ENCODE measurements at regions not wholly inside any gene's neighbourhood (a gene's known extent, or its start where the extent isn't known, plus 50 kb on each side); places are given as distances from the start of the nearest gene placed in this dataset.
"Not testable (repeated sequence)": the region's sequence is repeated elsewhere in the genome, so short reads cannot be mapped to it uniquely, and the experiment has no call there.

DNA sequence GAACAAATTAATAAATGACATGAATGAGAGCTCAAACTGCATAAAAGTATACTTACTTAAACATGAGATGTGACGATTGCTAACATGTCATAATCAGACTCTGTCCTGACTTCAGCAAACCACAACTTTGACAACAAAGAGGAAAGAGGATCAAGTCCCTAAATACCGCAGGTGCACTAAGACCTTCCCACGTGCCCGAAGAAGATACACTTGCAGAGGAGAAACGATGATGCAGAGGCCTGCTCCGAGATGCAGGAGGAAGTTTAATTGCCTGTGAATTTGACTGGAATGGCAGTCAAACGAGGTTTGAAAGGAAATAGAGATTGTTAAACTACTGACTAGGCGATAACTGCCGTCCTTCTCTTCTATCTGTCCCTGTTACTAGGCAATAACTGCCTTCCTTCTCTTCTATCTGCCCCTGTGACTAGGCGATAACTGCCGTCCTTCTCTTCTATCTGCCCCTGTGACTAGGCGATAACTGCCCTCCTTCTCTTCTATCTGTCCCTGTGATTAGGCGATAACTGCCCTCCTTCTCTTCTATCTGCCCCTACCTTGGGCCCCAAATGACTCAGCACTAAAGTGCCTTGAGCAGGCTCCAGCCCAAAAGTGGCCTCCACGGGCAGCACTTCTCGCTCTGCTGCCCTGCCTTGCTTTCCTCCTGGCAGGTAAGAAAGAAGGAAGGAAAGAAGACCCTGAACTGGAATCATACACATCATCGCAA lies 2226.0 kb upstream of the DEFB115 start:
- ATAC-seq; CTCF ChIA-PET; H3K27ac Mint-ChIP-seq; H3K4me1 Mint-ChIP-seq (ENCODE audit: low read depth); DNase-seq; H3K4me3 Mint-ChIP-seq; H3K27me3 Mint-ChIP-seq (ENCODE audit: low read depth); H3K36me3 Mint-ChIP-seq (ENCODE audit: low read depth); POLR2A ChIA-PET: not testable (repeated sequence)
- peaks cover 27% of the 10 kb centered on the region for H3K9me3 Mint-ChIP-seq (ENCODE audit: insufficient read depth)

DNA sequence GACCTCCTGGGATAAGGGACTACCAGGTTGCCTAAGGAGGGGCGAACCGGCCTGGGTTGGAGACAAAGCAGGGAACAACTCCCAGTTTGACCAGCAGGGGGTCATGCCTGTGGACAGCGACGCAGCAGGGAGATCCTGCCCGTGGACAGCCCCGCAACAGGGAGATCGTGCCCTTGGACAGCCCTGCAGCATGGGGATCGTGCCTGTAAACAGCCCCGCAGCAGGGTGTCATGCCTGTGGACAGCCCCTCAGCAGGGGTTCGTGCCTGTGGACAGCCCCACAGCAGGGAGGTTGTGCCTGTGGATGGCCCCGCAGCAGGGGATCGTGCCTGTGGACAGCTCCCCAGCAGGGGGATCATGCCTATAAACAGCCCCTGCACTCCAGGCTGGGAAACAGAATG lies 2213.2 kb upstream of the DEFB115 start:
- peaks cover 20% of the 10 kb centered on the region for H3K9me3 Mint-ChIP-seq (ENCODE audit: insufficient read depth)
- H3K4me1 Mint-ChIP-seq (ENCODE audit: low read depth); ATAC-seq; H3K4me3 Mint-ChIP-seq; POLR2A ChIA-PET; H3K36me3 Mint-ChIP-seq (ENCODE audit: low read depth); H3K27me3 Mint-ChIP-seq (ENCODE audit: low read depth); DNase-seq; CTCF ChIA-PET; H3K27ac Mint-ChIP-seq: not testable (repeated sequence)

DNA sequence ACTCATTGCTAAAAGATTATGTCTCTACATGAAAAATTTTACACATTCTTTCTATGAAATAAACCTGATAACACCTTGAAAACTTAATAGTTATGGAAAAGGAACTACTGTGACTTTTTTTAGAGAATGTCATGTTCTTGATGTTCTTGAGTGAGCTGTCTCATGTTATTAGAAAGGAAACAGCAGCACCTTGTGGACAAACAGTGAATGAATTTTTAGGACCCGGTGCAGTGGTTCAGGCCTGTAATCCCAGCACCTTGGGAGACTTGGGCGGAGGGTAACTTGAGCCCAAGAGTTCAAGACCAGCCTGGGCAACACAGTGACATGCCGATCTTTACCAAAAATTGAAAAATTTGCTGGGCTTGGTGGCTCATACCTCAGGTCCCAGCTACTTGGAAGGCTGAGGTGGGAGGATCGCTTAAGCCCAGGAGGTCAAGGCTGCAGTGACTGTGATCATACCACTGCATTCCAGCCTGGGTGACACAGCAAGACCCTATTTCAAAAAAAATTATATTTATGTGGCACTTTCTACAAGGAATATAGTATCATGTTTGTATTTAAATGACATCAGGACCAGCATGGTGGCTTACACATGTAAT lies 2207.4 kb upstream of the DEFB115 start:
- H3K36me3 Mint-ChIP-seq (ENCODE audit: low read depth); H3K27me3 Mint-ChIP-seq (ENCODE audit: low read depth); CTCF ChIA-PET; H3K4me1 Mint-ChIP-seq (ENCODE audit: low read depth); ATAC-seq; DNase-seq; H3K27ac Mint-ChIP-seq; H3K4me3 Mint-ChIP-seq; POLR2A ChIA-PET: not testable (repeated sequence)
- H3K9me3 Mint-ChIP-seq (ENCODE audit: insufficient read depth): peaks cover 20% of the 10 kb centered on the region

DNA sequence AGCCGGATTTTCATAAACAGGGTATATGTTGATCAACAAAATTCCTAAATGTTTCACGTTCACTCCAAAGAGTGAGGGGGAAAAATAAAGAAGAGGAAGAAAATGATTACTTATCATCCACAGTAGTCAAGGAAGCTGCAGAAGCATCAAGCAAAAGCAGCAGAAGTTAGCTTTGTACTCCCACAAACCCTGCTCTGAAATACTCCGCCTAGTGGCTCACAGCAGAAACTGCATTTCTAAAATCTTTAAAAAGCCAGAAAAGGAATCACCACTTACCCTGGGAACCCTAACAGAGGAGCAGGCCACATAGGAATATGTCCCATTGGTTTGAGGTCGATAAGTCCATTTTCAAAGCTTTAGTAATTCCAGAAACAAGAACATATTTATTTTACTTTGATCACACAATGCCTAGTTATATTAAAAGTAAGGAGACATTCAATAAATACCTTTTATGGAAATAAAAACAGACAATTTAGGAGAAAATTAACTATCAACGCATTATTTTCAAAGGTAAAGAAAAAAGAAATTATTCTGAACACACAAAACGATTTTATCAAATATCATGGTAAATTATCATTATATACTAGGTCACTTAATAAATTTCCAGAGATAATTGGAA lies 2199.5 kb upstream of the DEFB115 start:
- POLR2A ChIA-PET; H3K4me3 Mint-ChIP-seq; H3K36me3 Mint-ChIP-seq (ENCODE audit: low read depth); H3K27ac Mint-ChIP-seq; H3K4me1 Mint-ChIP-seq (ENCODE audit: low read depth); DNase-seq; ATAC-seq; CTCF ChIA-PET; H3K27me3 Mint-ChIP-seq (ENCODE audit: low read depth): not testable (repeated sequence)
- H3K9me3 Mint-ChIP-seq (ENCODE audit: insufficient read depth): peaks cover 31% of the 10 kb centered on the region

DNA sequence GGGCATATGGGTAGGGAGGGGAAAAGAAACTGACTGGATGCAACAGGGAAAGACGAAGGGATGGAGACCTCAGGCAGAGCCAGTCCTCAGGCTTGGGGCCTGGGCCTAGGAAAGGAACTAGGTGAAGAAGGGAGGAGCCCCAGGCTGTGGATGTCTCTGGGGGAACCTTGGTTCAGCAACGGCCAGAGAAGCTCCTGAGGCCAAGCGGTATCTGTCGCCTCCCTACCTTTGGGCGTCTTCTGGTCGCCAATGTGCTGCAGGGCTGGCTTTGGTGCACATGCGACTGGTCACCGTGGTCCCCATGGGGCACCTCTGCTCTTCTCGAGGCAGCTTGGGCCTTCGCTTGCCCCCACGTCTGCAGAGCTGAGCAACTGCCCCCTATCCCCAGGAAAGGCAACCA lies 2195.0 kb upstream of the DEFB115 start:
- POLR2A ChIA-PET, DNase-seq: not testable (repeated sequence)

DNA sequence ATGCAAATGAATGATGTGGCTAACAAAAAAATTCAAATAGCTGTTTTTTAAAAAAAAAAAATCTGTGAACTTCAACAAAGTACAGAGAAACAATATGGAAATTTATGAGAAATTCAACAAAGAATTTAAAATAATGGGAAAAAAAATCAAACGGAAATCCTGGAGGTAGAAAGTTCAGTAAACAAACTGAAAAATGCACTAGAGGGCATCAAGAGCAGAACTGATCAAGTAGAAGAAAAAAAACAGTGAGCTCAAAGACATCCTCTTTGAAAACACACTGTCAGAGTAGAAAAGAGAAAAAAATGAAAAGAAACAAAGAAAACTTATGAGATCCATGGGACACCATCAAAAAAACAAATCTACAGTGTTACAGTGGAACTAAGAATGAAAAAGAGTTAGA lies 2191.1 kb upstream of the DEFB115 start:
- H3K4me3 Mint-ChIP-seq; H3K27ac Mint-ChIP-seq; H3K4me1 Mint-ChIP-seq (ENCODE audit: low read depth); H3K27me3 Mint-ChIP-seq (ENCODE audit: low read depth); ATAC-seq; POLR2A ChIA-PET; CTCF ChIA-PET; DNase-seq; H3K36me3 Mint-ChIP-seq (ENCODE audit: low read depth): not testable (repeated sequence)
- peaks cover 27% of the 10 kb centered on the region for H3K9me3 Mint-ChIP-seq (ENCODE audit: insufficient read depth)

More for the DNA sequence above, 2195.0 kb upstream of the DEFB115 start:
- H3K27ac Mint-ChIP-seq; H3K36me3 Mint-ChIP-seq (ENCODE audit: low read depth); CTCF ChIA-PET; H3K4me3 Mint-ChIP-seq; H3K4me1 Mint-ChIP-seq (ENCODE audit: low read depth); ATAC-seq; H3K27me3 Mint-ChIP-seq (ENCODE audit: low read depth): not testable (repeated sequence)
- peaks cover 32% of the 10 kb centered on the region for H3K9me3 Mint-ChIP-seq (ENCODE audit: insufficient read depth)

DNA sequence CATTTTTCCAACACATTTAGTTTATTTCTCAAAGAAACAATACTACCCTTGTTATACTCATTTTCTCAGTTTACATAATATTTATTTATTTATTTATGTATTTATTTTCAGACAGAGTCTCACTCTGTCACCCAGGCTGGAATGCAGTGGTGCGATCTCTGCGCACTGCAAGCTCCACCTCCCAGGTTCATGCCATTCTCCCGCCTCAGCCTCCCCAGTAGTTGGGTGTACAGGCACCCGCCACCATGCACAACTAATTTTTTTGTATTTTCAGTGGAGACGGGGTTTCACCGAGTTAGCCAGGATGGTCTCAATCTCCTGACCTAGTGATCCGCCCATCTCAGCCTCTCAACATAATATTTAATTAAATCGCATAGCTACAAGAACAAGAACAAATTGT lies 2183.8 kb upstream of the DEFB115 start:
- POLR2A ChIA-PET; H3K4me3 Mint-ChIP-seq; H3K27me3 Mint-ChIP-seq (ENCODE audit: low read depth); H3K27ac Mint-ChIP-seq; DNase-seq; ATAC-seq; H3K36me3 Mint-ChIP-seq (ENCODE audit: low read depth); CTCF ChIA-PET; H3K4me1 Mint-ChIP-seq (ENCODE audit: low read depth): not testable (repeated sequence)
- H3K9me3 Mint-ChIP-seq (ENCODE audit: insufficient read depth): peaks cover 26% of the 10 kb centered on the region

DNA sequence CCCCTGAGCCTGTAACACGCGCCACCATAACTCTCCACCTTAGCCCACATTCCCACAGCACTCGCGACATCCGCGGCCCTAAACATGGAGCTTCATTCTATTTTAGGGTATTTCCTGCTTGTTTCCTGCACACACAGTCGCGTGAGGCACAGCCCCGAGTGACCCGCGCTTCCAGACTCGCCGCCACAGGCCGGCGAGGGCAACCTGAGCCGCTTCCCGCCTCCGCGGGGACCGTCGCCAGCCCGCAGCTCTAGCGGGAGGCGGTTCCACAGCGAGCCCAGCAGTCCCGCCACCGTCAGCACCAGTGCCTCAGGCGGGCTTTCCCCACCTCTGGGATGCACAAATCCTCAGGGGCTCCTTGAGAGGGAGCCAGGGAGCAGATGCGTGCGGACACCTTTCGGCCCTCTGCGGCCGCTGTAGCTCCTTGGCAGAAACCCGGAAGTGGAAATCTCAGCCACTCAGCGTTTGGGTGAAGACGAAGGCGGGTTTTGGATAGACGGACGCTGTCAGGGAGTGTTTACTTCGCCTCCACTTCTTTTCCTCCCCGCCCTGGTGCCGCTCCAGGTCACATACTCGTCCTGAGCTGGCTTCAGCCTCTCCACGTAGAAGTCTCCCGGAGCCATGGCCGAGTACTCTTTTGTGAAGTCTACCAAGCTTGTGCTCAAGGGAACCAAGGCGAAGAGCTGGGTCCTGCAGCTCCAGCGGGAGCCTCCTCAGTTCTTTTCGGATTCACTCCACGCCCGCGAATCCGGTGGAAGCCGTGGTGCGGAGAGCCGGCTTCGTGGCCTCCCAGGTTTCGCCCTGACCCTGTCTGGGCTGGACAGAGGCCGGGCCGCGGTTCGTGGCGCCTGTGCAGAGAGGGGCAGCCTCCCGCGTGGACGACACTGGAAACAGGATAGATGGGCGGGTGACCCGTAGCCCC lies 2177.4 kb upstream of the DEFB115 start:
- Mint-ChIP-seq H3K27ac (peak overlapping the region; percentile 53), H3K36me3 (ENCODE audit: low read depth) (no peaks in the 10 kb centered on the region), H3K4me3 (peak overlapping the region; percentile 59), H3K9me3 (ENCODE audit: insufficient read depth) (peaks cover 36% of the 10 kb centered on the region), H3K27me3 (ENCODE audit: low read depth) (peaks cover 2% of the 10 kb centered on the region), H3K4me1 (ENCODE audit: low read depth) (peaks cover 3% of the 10 kb centered on the region)
- POLR2A ChIA-PET: no interaction called here
- DNase-seq: peak; percentile 41
- CTCF ChIA-PET: no interaction called here
- ATAC-seq: peak; percentile 60

DNA sequence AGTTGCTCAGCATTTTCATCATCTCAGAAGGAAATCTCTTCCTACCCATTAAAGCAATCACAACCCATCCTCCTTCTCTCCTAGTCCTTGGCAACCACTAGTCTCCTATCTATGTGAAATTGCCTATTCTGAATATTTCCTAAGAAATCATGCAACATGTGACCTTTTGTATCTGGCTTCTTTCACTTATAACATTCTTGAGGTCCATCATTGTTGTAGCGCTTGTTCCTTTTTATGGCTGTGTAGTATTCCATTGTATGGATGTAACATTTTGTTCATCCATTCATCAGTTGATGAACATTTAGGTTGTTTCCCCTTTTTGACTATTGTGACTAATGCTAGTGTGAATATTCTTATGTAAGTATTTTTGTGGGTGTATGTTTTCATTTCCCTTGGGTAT lies 2175.8 kb upstream of the DEFB115 start:
- H3K4me3 Mint-ChIP-seq; POLR2A ChIA-PET; CTCF ChIA-PET; H3K36me3 Mint-ChIP-seq (ENCODE audit: low read depth); H3K27ac Mint-ChIP-seq; ATAC-seq; H3K27me3 Mint-ChIP-seq (ENCODE audit: low read depth); DNase-seq; H3K4me1 Mint-ChIP-seq (ENCODE audit: low read depth): not testable (repeated sequence)
- peaks cover 45% of the 10 kb centered on the region for H3K9me3 Mint-ChIP-seq (ENCODE audit: insufficient read depth)

DNA sequence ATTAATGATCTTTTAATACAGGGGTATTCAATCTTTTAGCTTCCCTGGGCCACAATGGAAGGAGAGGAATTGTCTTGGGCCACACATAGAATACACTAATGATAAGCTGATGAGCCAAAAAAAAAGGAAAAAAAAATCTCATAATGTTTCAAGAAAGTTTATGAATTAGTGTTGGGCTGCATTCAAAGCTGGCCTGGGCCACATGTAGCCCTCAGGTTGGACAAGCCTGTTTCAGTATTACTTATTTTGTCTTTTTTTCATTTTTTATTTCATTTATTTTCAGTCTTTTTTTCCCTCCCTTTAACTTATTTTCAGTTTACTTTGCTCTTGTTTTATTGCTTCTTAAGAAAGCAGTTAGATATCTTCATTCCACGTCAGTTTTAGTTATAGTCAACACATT lies 2171.8 kb upstream of the DEFB115 start:
- Mint-ChIP-seq H3K27ac (no peak overlapping the region), H3K27me3 (ENCODE audit: low read depth) (no peaks in the 10 kb centered on the region), H3K9me3 (ENCODE audit: insufficient read depth) (peaks cover 49% of the 10 kb centered on the region), H3K4me3 (no peak overlapping the region), H3K36me3 (ENCODE audit: low read depth) (peaks cover 4% of the 10 kb centered on the region), H3K4me1 (ENCODE audit: low read depth) (no peaks in the 10 kb centered on the region)
- no peak for ATAC-seq
- ChIA-PET CTCF (no interaction called here), POLR2A (no interaction called here)
- no peak for DNase-seq

DNA sequence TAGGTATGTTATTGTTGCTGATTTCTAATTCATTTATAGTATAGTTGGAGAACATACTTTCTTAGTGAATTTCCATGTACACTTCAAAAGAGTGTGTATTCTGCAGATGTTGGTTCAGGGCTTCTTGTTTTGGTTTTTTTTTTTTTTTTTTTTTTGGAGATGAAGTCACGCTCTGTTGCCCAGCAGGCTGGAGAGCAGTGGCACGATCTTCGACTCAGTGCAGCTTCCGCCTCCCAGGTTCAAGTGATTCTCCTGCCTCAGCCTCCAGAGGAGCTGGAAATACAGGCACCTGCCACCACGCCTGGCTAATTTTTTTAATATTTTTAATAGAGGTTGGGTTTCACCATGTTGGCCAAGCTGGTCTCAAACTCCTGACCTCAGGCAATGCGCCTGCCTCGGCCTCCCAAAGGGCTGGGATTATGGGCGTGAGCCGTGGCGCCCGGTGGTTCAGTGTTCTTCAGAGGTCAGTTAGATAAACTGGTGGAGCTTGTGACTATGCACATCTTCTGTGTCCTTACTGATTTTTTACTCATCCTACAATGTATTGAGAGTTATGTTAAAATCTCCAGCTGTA lies 2171.2 kb upstream of the DEFB115 start:
- H3K36me3 Mint-ChIP-seq (ENCODE audit: low read depth); DNase-seq; H3K4me1 Mint-ChIP-seq (ENCODE audit: low read depth); ATAC-seq; H3K27ac Mint-ChIP-seq; CTCF ChIA-PET; H3K27me3 Mint-ChIP-seq (ENCODE audit: low read depth); POLR2A ChIA-PET; H3K4me3 Mint-ChIP-seq: not testable (repeated sequence)
- H3K9me3 Mint-ChIP-seq (ENCODE audit: insufficient read depth): peaks cover 51% of the 10 kb centered on the region

DNA sequence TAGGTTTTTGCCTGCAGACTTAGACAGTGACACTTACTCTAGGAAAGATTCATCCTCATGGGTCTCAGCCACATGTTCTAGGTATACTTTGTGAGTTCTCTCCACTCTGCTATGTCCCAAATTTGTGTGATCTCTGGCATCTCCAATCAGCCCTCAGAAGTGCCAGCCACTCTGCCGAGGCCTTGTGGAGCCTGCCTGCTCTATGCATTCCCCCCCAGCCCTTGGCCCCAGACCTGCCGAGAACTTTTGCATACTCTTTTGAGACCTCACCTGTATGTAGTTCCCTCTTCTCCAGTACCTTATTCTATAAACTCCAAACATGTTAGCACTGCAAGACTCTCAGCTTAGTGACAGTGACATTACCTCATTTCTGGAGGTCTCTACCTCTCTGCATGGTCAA lies 2170.5 kb upstream of the DEFB115 start:
- H3K4me1 Mint-ChIP-seq (ENCODE audit: low read depth): no peaks in the 10 kb centered on the region
- H3K9me3 Mint-ChIP-seq (ENCODE audit: insufficient read depth): peaks cover 52% of the 10 kb centered on the region
- ATAC-seq: no peak
- DNase-seq: no peak
- H3K27me3 Mint-ChIP-seq (ENCODE audit: low read depth): no peaks in the 10 kb centered on the region
- ChIA-PET CTCF (no interaction called here), POLR2A (no interaction called here)
- H3K27ac Mint-ChIP-seq: no peak overlapping the region
- H3K4me3 Mint-ChIP-seq: no peak overlapping the region
- H3K36me3 Mint-ChIP-seq (ENCODE audit: low read depth): peaks cover 4% of the 10 kb centered on the region
